Skeletal muscle satellite cell (primary cell): ENCODE measurements at regions not wholly inside any gene's neighbourhood (a gene's known extent, or its start where the extent isn't known, plus 50 kb on each side); places are given as distances from the start of the nearest gene placed in this dataset.

Experiments used
- H3K27me3 ChIP-seq: 2 replicates; pipeline ENCODE4 v1.7.0; 2013; ENCODE audit warnings: low read length; ENCODE audit not compliant: control insufficient read depth, insufficient read depth
- H3K36me3 ChIP-seq: 2 replicates; pipeline ENCODE4 v1.7.0; 2013; ENCODE audit warnings: mild to moderate bottlenecking, control low read depth, low read length; ENCODE audit not compliant: insufficient read depth
- H3K4me1 ChIP-seq: 2 replicates; pipeline ENCODE4 v1.7.0; 2013; ENCODE audit warnings: low read length; ENCODE audit not compliant: control insufficient read depth, insufficient read depth
- H3K4me2 ChIP-seq: 2 replicates; pipeline ENCODE4 v1.7.0; 2013; ENCODE audit warnings: mild to moderate bottlenecking, low read length
- H3K4me3 ChIP-seq: 2 replicates; pipeline ENCODE4 v1.7.0; 2013; ENCODE audit warnings: low read length
- H3K9ac ChIP-seq: 2 replicates; pipeline ENCODE4 v1.7.0; 2013; ENCODE audit warnings: mild to moderate bottlenecking, low read depth, low read length, moderate library complexity
- H3K9me3 ChIP-seq: replicated peaks from 2 replicates; pipeline ENCODE4 v1.7.0; 2013; ENCODE audit warnings: mild to moderate bottlenecking, control low read depth, low read length

DNA sequence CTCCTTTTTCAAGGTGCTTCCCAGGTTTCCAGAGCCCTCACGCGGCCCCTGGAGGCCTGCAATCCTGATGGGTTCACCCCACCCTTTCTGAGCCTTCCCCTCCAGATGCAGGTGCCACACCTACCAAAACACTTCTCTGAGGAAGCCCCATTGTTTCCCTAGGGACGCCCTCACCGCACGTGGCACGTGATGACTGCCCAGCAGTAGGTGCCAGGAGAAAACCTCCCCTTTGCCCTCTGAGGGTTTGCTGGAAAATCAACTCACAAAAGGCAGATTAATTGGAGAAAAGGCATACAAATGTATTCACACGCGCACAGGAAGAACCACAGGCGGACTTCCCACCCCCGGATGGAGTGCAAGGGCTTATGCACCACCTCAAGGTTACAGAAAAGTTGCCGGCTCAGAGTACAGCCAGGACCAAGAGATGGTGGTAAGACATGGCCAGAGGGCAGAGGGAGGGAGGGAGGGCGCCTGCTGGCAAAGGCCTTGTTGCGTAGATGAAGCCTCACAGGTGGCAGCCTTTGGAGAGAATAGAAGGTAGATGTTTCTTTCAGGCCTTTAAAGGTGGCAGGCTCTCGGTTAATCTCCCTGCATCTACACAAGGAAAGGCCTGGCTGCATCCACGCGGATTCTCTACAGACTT lies 269.4 kb upstream of the RAB6C start:
- Histone ChIP-seq H3K9me3 (peaks cover 11% of the 10 kb centered on the region), H3K4me2 (no peak overlapping the region), H3K4me3 (no peak overlapping the region), H3K9ac (no peak overlapping the region), H3K4me1 (no peaks in the 10 kb centered on the region), H3K27me3 (no peaks in the 10 kb centered on the region), H3K36me3 (no peaks in the 10 kb centered on the region)

DNA sequence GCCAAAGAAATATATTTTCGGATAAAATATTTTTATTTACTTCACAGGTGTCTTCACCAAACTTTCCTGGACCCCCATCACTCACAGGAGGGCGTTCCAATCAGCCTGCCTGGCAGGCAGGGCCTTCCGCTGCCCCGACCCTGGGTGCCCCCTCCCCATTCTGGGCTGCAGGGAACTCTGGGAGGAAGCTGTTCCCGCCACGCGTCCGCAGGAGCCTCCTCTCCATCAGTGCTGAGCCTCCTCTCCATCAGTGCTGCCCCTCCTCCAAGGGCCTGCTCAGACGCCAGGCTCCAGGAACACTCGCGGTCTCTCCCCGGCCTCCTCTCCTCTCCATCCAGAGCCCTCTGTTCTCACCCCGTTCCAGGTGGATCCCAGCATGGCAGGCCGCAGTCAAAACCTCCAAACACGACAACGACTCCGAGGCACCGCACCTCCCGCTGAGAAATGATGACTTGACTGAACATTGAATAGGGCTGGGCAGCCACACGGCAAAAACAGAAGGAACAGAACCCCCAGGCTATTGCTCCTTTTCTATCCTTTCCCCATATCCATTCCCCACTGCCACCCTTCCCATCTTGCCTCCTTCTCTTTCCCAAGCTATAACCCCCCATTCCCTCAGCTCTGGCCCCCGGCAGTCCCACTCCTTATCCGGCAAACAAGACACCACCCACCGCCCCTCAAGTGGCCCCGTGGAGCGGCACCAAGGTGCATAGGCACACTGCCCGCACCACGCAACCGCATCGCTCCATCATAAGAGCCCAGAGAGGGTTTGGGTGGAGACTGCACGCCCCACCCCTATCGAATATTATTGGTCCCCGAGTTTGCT lies 268.6 kb upstream of the RAB6C start:
- H3K4me1 ChIP-seq = no peaks in the 10 kb centered on the region
- no peaks in the 10 kb centered on the region for H3K27me3 ChIP-seq

DNA sequence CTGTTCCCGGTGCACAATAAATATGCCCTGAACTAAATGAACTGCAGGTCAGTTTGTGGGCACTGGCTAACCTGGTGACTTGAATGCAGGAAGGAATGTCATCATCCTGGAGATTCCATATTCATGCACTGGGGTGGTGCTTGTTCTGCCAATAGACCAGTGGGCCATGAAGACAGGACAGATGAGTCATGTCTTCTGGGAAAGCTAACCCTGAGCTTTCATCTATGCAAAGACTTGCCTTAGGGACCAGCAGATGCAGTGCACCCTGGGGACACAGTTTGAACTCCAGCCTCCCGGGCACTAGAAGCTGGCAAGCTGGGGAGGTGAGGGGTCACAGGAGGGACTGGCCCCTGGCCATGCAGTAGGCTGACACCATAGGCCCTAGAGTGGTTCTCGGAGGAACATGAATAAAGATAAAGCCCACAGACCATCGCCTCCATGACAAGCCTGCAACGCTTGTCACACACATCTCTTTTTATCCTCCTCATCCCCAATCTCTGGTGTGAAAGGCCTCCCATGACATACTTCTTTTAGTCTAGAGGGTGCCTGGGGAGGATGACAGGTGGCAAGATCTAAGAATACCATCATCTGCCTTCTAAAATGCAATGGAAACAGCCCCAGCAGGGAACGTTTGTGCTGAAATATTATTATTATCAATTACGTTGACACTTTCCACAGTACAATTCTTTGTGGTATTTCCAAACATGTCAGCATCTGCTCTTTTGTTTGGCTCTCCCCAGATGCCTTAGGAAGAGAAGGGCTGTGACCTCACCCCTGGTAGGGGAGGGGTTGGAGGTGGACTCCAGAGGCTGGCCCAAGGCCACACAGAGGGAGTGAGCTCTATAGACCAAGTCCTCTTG lies 267.4 kb upstream of the RAB6C start:
- Histone ChIP-seq H3K27me3 (no peaks in the 10 kb centered on the region), H3K9me3 (peaks cover 11% of the 10 kb centered on the region), H3K36me3 (no peaks in the 10 kb centered on the region), H3K9ac (no peak overlapping the region), H3K4me3 (no peak overlapping the region), H3K4me2 (no peak overlapping the region), H3K4me1 (no peaks in the 10 kb centered on the region)

More for the DNA sequence above, 268.6 kb upstream of the RAB6C start:
- no peak overlapping the region for H3K9ac ChIP-seq
- peaks cover 11% of the 10 kb centered on the region for H3K9me3 ChIP-seq
- no peak overlapping the region for H3K4me3 ChIP-seq
- H3K4me2 ChIP-seq = no peak overlapping the region
- no peaks in the 10 kb centered on the region for H3K36me3 ChIP-seq

DNA sequence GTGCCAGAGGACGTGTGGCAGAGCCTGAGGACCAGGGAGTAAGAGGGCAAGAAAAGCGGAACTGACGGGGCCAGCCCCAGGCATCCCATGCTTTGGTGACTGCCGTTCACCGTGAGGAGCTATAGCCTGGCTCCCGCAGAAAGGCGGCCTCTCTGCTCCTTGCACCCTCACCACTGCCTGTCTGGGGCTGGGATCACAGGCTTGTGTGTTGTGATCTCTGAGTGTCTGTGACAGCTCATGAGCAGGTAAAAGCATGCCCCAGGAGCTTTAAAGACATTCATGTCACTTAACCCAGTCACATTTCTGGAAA lies 266.8 kb upstream of the RAB6C start:
- Histone ChIP-seq H3K36me3 (no peaks in the 10 kb centered on the region), H3K4me2 (no peak overlapping the region), H3K4me1 (no peaks in the 10 kb centered on the region), H3K9me3 (peaks cover 12% of the 10 kb centered on the region), H3K27me3 (no peaks in the 10 kb centered on the region), H3K9ac (no peak overlapping the region), H3K4me3 (no peak overlapping the region)

DNA sequence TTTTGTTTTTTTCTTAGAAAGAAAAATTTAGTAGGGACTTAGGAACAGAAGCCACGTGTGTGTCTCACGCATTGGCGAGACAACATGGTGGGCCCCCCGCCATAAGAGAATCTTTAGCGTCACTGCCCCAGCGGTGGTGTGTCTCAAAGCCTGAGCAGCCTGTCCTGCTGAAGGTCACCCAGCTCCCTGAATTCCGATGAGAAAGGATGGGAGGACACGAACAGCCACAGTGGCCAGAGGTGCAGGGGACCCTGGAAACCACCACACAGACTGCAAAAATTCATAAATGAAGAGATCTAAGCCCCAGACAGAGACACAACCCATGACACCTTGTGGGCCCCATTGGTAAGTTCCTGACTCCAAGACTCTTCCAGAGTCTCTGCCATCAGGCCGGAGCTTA lies 266.1 kb upstream of the RAB6C start:
- Histone ChIP-seq H3K4me3 (no peak overlapping the region), H3K4me1 (no peaks in the 10 kb centered on the region)

DNA sequence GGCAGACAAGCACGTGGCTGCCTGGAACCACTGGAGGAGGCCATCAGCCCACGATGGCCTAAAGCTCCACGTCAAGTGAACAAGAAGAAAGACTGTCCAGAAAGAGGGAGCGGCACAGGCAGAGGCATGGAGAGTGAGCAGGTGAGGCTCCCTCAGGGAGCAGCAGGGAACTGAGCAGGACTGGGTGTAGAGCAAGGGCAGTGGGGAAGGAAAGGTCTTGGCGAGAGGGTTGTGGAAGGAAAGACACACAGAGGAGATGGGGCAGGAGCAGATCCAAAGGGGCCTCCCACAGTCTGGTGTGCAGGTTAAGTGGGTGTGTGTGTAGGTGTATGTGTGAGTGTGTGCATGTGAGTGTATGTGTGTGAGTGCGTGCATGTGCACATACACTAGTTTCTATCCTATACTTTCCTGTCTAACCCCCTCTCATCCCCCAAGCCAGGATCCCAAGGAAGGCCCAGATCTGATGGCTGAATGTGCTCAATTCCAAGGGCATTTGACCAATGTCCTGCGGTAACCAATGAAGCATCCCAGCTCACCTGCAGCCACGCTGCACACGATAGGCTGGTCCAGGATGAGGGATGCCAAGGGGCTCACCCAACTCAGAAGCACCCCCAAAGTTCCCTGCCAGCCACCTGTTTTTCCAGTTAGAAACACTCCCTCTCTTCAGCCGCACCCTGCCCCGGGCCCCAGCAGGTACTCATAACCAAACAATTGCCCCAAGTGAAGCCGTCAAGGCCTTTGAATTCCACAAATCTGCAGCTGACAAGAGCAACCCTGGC lies 262.5 kb upstream of the RAB6C start:
- no peaks in the 10 kb centered on the region for H3K36me3 ChIP-seq
- H3K9ac ChIP-seq = no peak overlapping the region
- H3K4me3 ChIP-seq = no peak overlapping the region
- no peak overlapping the region for H3K4me2 ChIP-seq
- peaks cover 9% of the 10 kb centered on the region for H3K9me3 ChIP-seq
- H3K27me3 ChIP-seq = no peaks in the 10 kb centered on the region
- H3K4me1 ChIP-seq = no peaks in the 10 kb centered on the region

More for the DNA sequence above, 266.1 kb upstream of the RAB6C start:
- no peak overlapping the region for H3K4me2 ChIP-seq
- peaks cover 16% of the 10 kb centered on the region for H3K9me3 ChIP-seq
- no peaks in the 10 kb centered on the region for H3K27me3 ChIP-seq
- H3K36me3 ChIP-seq = no peaks in the 10 kb centered on the region
- no peak overlapping the region for H3K9ac ChIP-seq

DNA sequence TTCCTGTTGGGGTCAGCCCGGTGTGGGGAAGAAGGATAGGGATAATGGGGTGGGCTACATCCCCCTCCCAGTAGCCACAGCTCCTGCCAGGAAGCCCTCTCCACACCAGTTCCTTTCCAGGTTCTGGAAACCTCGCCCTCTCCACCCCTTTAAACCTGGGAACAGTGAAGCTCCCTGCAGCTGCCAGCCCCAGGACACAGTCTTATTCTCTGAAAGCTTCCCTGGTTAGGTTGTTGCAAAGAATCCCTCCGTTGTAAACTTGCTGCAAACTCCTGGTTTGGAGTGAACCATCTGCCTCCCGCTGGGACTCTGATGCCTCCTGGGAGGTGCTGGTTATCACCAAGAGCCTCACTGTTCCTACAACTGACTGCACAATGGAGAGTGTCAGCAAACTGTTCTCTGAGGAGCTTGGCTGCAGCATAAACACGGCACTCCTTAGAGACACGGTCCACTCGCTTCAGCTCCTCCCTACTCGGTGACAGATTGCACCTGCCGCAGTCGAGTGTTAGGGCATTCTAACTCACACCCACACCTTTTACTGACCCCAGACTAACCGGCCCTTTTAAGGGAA lies 261.8 kb upstream of the RAB6C start:
- Histone ChIP-seq H3K27me3 (no peaks in the 10 kb centered on the region), H3K4me1 (no peaks in the 10 kb centered on the region), H3K4me2 (no peak overlapping the region), H3K4me3 (no peak overlapping the region), H3K9me3 (peaks cover 5% of the 10 kb centered on the region), H3K9ac (no peak overlapping the region), H3K36me3 (no peaks in the 10 kb centered on the region)

DNA sequence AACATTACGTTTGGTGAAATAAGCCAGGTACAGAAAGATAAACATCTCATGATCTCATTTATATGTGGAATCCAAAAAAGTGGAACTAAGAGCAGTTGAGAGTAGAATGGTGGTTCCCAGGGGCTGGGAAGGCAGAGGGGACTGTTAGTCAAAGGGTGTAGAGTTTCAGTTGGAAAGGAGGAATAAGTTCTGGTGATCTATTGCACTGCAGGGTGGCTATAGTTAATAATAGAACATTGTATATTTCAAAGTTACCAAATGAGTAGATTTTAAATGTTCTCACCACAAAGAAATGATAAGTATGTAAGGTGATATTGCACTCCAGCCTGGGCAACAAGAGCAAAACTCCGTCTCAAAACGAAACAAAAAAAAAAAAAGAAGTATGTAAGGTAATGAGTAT lies 260.1 kb upstream of the RAB6C start:
- Histone ChIP-seq H3K4me1 (no peaks in the 10 kb centered on the region), H3K9ac (no peak overlapping the region), H3K4me2 (no peak overlapping the region), H3K4me3 (no peak overlapping the region), H3K9me3 (peaks cover 9% of the 10 kb centered on the region), H3K36me3 (no peaks in the 10 kb centered on the region), H3K27me3 (no peaks in the 10 kb centered on the region)

DNA sequence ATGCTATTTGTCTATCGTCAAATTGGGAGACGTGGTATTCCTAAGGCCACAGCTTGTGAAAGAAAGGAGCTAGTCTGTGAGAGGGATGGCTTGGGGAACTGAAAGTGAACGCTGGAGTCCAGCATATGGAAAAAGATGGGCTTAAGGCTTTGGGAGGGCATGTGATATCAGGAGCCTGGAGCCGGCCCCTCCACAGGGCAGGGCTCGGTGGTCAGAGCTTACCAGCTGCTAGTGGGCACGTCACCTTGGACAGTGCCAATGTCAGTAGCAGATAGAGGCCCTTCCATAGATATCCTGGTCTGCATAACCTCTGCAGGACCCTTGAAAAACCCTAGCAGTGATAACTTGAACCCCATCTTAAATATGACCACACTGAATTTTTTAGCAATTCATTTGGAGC lies 259.1 kb upstream of the RAB6C start:
- Histone ChIP-seq H3K36me3 (no peaks in the 10 kb centered on the region), H3K4me1 (no peaks in the 10 kb centered on the region), H3K4me2 (no peak overlapping the region), H3K4me3 (no peak overlapping the region), H3K27me3 (no peaks in the 10 kb centered on the region), H3K9me3 (peaks cover 9% of the 10 kb centered on the region), H3K9ac (no peak overlapping the region)

DNA sequence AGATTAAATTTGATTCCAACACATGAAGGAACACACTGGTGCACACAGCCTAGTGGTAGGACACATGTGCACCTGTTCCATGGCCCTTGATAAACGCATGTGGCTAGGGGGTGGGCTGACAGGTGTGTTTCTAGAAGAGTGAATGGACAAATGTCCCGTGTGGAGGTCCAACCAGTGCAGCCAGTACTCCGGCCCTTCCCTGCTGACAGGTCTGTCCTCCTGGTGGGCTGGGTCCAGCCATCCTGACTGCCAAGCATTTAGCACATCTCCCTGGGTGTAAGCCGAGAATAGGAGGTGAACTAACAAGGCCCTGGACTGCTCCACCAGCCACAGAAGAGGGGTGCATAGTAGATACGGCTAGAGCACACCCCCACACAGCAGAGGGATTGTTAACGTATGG lies 258.7 kb upstream of the RAB6C start:
- H3K4me2 ChIP-seq = no peak overlapping the region
- H3K4me1 ChIP-seq = no peaks in the 10 kb centered on the region
- H3K27me3 ChIP-seq = no peaks in the 10 kb centered on the region
- H3K9me3 ChIP-seq = peaks cover 9% of the 10 kb centered on the region
- no peak overlapping the region for H3K4me3 ChIP-seq
- H3K36me3 ChIP-seq = no peaks in the 10 kb centered on the region
- H3K9ac ChIP-seq = no peak overlapping the region

DNA sequence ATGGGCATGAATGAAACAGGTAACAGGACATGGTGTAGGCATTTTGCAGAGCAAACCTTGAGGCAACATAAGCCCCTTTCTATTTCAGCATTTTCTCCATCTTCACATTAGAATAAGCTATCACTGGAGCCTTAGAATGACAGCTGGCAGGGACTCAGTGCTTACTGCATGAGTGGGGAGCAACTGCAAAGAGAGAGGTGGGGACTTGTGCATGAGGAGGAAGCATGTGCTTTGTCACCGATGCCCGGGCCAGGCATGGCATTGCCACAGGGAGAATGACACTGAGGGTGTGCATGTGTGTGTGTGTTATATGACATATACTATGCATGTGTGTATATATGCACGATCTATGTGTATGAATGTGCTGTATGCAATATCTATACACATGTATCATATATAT lies 258.2 kb upstream of the RAB6C start:
- Histone ChIP-seq H3K4me1 (no peaks in the 10 kb centered on the region), H3K4me2 (no peak overlapping the region), H3K4me3 (no peak overlapping the region), H3K27me3 (no peaks in the 10 kb centered on the region), H3K9ac (no peak overlapping the region), H3K36me3 (no peaks in the 10 kb centered on the region), H3K9me3 (peaks cover 9% of the 10 kb centered on the region)
